Neural progenitor cell (in vitro differentiated cells): ENCODE measurements at regions not wholly inside any gene's neighbourhood (a gene's known extent, or its start where the extent isn't known, plus 50 kb on each side); places are given as distances from the start of the nearest gene placed in this dataset.

Experiments used
- DNase-seq: peaks from one replicate; pipeline ENCODE4 v3.0.0-alpha.2; 2016; ENCODE audit warnings: low spot score
- H2AFZ ChIP-seq: fragments of 200-600 bp; sonication (generic); replicated peaks from 2 replicates; pipeline ENCODE4 v1.6.1; 2016; ENCODE audit warnings: antibody characterized with exemption
- H3F3A ChIP-seq: fragments of 200-600 bp; sonication (generic); 2 replicates; pipeline ENCODE4 v1.6.1; 2016; ENCODE audit warnings: antibody characterized with exemption, low read depth
- H3K27ac ChIP-seq: fragments of 200-600 bp; sonication (generic); 2 replicates; pipeline ENCODE4 v1.5.1; 2016; ENCODE audit warnings: mild to moderate bottlenecking
- H3K27me3 ChIP-seq: fragments of 200-600 bp; sonication (generic); 2 replicates; pipeline ENCODE4 v1.6.1; 2016; ENCODE audit warnings: mild to moderate bottlenecking, moderate library complexity
- H3K36me3 ChIP-seq: fragments of 200-600 bp; sonication (generic); 2 replicates; pipeline ENCODE4 v1.5.1; 2016
- H3K4me1 ChIP-seq: fragments of 200-600 bp; sonication (generic); 2 replicates; pipeline ENCODE4 v1.6.1; 2016; ENCODE audit warnings: mixed run types
- H3K4me2 ChIP-seq: fragments of 200-600 bp; sonication (generic); 2 replicates; pipeline ENCODE4 v1.6.1; 2016
- H3K4me3 ChIP-seq: fragments of 200-600 bp; sonication (generic); 2 replicates; pipeline ENCODE4 v1.5.1; 2016
- H3K79me2 ChIP-seq: fragments of 200-600 bp; sonication (generic); 2 replicates; pipeline ENCODE4 v1.6.1; 2016; ENCODE audit warnings: low read depth
- H3K9ac ChIP-seq: fragments of 200-600 bp; sonication (generic); 2 replicates; pipeline ENCODE4 v1.6.1; 2016
- H3K9me3 ChIP-seq: fragments of 200-600 bp; sonication (generic); 2 replicates; pipeline ENCODE4 v1.5.1; 2016; ENCODE audit warnings: low read depth
- H4K20me1 ChIP-seq: fragments of 200-600 bp; sonication (generic); 2 replicates; pipeline ENCODE4 v1.6.1; 2016; ENCODE audit warnings: low read depth
- H3K27ac Mint-ChIP-seq: 3 replicates; pipeline ENCODE4 v1.8.0; 2021; ENCODE audit warnings: mixed read lengths
- H3K27me3 Mint-ChIP-seq: 2 replicates; pipeline ENCODE4 v1.8.0; 2022; ENCODE audit warnings: low read depth, mild to moderate bottlenecking, inconsistent platforms, moderate library complexity, mixed read lengths; ENCODE audit not compliant: insufficient read depth
- H3K36me3 Mint-ChIP-seq: 3 replicates; pipeline ENCODE4 v1.8.0; 2021; ENCODE audit warnings: mixed read lengths
- H3K4me1 Mint-ChIP-seq: 3 replicates; pipeline ENCODE4 v1.8.0; 2021; ENCODE audit warnings: mixed read lengths
- H3K4me3 Mint-ChIP-seq: 3 replicates; pipeline ENCODE4 v1.8.0; 2021; ENCODE audit warnings: mild to moderate bottlenecking, moderate library complexity, mixed read lengths
- H3K9me3 Mint-ChIP-seq: 3 replicates; pipeline ENCODE4 v1.8.0; 2020; ENCODE audit warnings: mixed read lengths
- CTCF ChIP-seq: fragments of 200-600 bp; sonication (generic); IDR thresholded peaks from 2 replicates; pipeline ENCODE4 v1.5.1; 2017; ENCODE audit warnings: antibody characterized with exemption, mild to moderate bottlenecking
- EZH2 ChIP-seq: fragments of 200-600 bp; sonication (generic); IDR thresholded peaks from 2 replicates; pipeline ENCODE4 v1.6.1; 2017; ENCODE audit warnings: antibody characterized with exemption, mild to moderate bottlenecking, moderate library complexity
- EZH2phosphoT487 ChIP-seq: fragments of 200-600 bp; sonication (generic); IDR thresholded peaks from 2 replicates; pipeline ENCODE4 v1.6.1; 2017; ENCODE audit warnings: antibody characterized with exemption

- Mint-ChIP-seq H3K27ac (no peak overlapping the region), H3K4me3 (no peak overlapping the region), H3K4me1 (peaks cover 2% of the 10 kb centered on the region), H3K36me3 (no peaks in the 10 kb centered on the region), H3K27me3 (peaks cover 10% of the 10 kb centered on the region), H3K9me3 (peaks cover 30% of the 10 kb centered on the region)
- H3K4me3 ChIP-seq: no peak overlapping the region
- H3K27me3 ChIP-seq: no peaks in the 10 kb centered on the region
- no peaks in the 10 kb centered on the region for H4K20me1 ChIP-seq
- H3K4me1 ChIP-seq: no peaks in the 10 kb centered on the region
- no peak overlapping the region for H3K27ac ChIP-seq
- H3K36me3 ChIP-seq: no peaks in the 10 kb centered on the region
- no peak overlapping the region for H3K4me2 ChIP-seq
- H3K9ac ChIP-seq: no peak overlapping the region
- H3F3A ChIP-seq: no peaks in the 10 kb centered on the region
- no peak for DNase-seq
- peaks cover 6% of the 10 kb centered on the region for H3K9me3 ChIP-seq
- no peak for TF ChIP-seq EZH2phosphoT487
- TF ChIP-seq EZH2: no peak
- no peak for TF ChIP-seq CTCF
- no peak overlapping the region for H2AFZ ChIP-seq
- H3K79me2 ChIP-seq: no peaks in the 10 kb centered on the region
Observed at GRCh38 chr22:47355388-47355725, 592.9 kb downstream of the TBC1D22A start.

GRCh38 chr22:47354668-47355387 is 592.4 kb downstream of the TBC1D22A start:
- H2AFZ ChIP-seq: no peak overlapping the region
- no peaks in the 10 kb centered on the region for H3K79me2 ChIP-seq
- H3K27me3 Mint-ChIP-seq: peaks cover 10% of the 10 kb centered on the region
- no peaks in the 10 kb centered on the region for H3F3A ChIP-seq
- no peak overlapping the region for H3K9ac ChIP-seq
- no peaks in the 10 kb centered on the region for H3K4me1 ChIP-seq
- no peak overlapping the region for H3K4me3 ChIP-seq
- H3K36me3 Mint-ChIP-seq: no peaks in the 10 kb centered on the region
- no peak overlapping the region for H3K27ac ChIP-seq
- H4K20me1 ChIP-seq: no peaks in the 10 kb centered on the region
- no peak for DNase-seq
- H3K9me3 ChIP-seq: peaks cover 6% of the 10 kb centered on the region
- no peaks in the 10 kb centered on the region for H3K27me3 ChIP-seq
- H3K4me2 ChIP-seq: no peak overlapping the region
- H3K36me3 ChIP-seq: no peaks in the 10 kb centered on the region
- TF ChIP-seq EZH2phosphoT487: no peak
- TF ChIP-seq CTCF: no peak
- TF ChIP-seq EZH2: no peak
- H3K4me1 Mint-ChIP-seq: peaks cover 2% of the 10 kb centered on the region
- no peak overlapping the region for H3K27ac Mint-ChIP-seq
- no peak overlapping the region for H3K4me3 Mint-ChIP-seq
- H3K9me3 Mint-ChIP-seq: peaks cover 35% of the 10 kb centered on the region

- H3K79me2 ChIP-seq: no peaks in the 10 kb centered on the region
- Mint-ChIP-seq H3K27ac (no peak overlapping the region), H3K27me3 (peaks cover 10% of the 10 kb centered on the region), H3K9me3 (peaks cover 35% of the 10 kb centered on the region), H3K36me3 (no peaks in the 10 kb centered on the region), H3K4me1 (no peaks in the 10 kb centered on the region), H3K4me3 (no peak overlapping the region)
- H3K27me3 ChIP-seq: no peaks in the 10 kb centered on the region
- no peak overlapping the region for H3K4me3 ChIP-seq
- H3F3A ChIP-seq: no peaks in the 10 kb centered on the region
- no peaks in the 10 kb centered on the region for H3K4me1 ChIP-seq
- H4K20me1 ChIP-seq: no peaks in the 10 kb centered on the region
- TF ChIP-seq CTCF (no peak), EZH2 (no peak), EZH2phosphoT487 (no peak)
- H3K9ac ChIP-seq: no peak overlapping the region
- H3K36me3 ChIP-seq: no peaks in the 10 kb centered on the region
- no peak overlapping the region for H3K27ac ChIP-seq
- no peak for DNase-seq
- no peak overlapping the region for H2AFZ ChIP-seq
- peaks cover 6% of the 10 kb centered on the region for H3K9me3 ChIP-seq
- H3K4me2 ChIP-seq: no peak overlapping the region
Observed at GRCh38 chr22:47352920-47353700, 590.7 kb downstream of the TBC1D22A start.
